ENCODE measurements at regions not wholly inside any gene's neighbourhood (a gene's known extent, or its start where the extent isn't known, plus 50 kb on each side); places are given as distances from the start of the nearest gene placed in this dataset.

GRCh38 chr1:232372431-232372830 is 257.5 kb downstream of the SIPA1L2 start:
- no peak overlapping the region for H3K27ac ChIP-seq (ENCODE audit: low read depth in 1 of 3, low read length in 2 of 3)
- H3K9me3 ChIP-seq (ENCODE audit: control insufficient read depth in 2 of 2, insufficient read depth in 1 of 2, low read depth in 1 of 2, low read length in 1 of 2), result no peaks in the 10 kb centered on the region
- no peaks in the 10 kb centered on the region for H3K36me3 ChIP-seq (ENCODE audit: control insufficient read depth in 3 of 3, insufficient read depth in 2 of 3, low read depth in 1 of 3, low read length in 3 of 3)
- H3K4me3 ChIP-seq (ENCODE audit: low read depth in 1 of 3, low read length in 3 of 3), result no peak overlapping the region
- H3K27me3 ChIP-seq (ENCODE audit: control insufficient read depth in 3 of 3, insufficient read depth in 3 of 3, low read length in 3 of 3), result peaks cover 0 to 6% (median 0%) of the 10 kb centered on the region in 3 donors
- DNase-seq (no peak), FAIRE-seq (no peak)
- WGBS, 3 donors, result 88 to 92% (median 88%) methylated on average over 13 of the region's 13 CpGs
- H3K4me1 ChIP-seq (ENCODE audit: control insufficient read depth in 3 of 3, insufficient read depth in 2 of 3, low read depth in 1 of 3, low read length in 2 of 3), result no peaks in the 10 kb centered on the region

GRCh38 chr1:232369451-232370296 is 260.3 kb downstream of the SIPA1L2 start:
- H3K36me3 ChIP-seq (ENCODE audit: control insufficient read depth in 3 of 3, insufficient read depth in 2 of 3, low read depth in 1 of 3, low read length in 3 of 3), result no peaks in the 10 kb centered on the region
- 80 to 82% (median 81%) methylated on average over 11 of the region's 11 CpGs for WGBS, 3 donors
- peaks cover 0 to 6% (median 0%) of the 10 kb centered on the region in 3 donors for H3K27me3 ChIP-seq (ENCODE audit: control insufficient read depth in 3 of 3, insufficient read depth in 3 of 3, low read length in 3 of 3)
- DNase-seq, result no peak
- H3K4me3 ChIP-seq (ENCODE audit: low read depth in 1 of 3, low read length in 3 of 3), result no peak overlapping the region
- no peaks in the 10 kb centered on the region for H3K9me3 ChIP-seq (ENCODE audit: control insufficient read depth in 2 of 2, insufficient read depth in 1 of 2, low read depth in 1 of 2, low read length in 1 of 2)
- FAIRE-seq, result no peak
- H3K4me1 ChIP-seq (ENCODE audit: control insufficient read depth in 3 of 3, insufficient read depth in 2 of 3, low read depth in 1 of 3, low read length in 2 of 3), result no peaks in the 10 kb centered on the region
- H3K27ac ChIP-seq (ENCODE audit: low read depth in 1 of 3, low read length in 2 of 3), result no peak overlapping the region

- no peaks in the 10 kb centered on the region for H3K9me3 ChIP-seq (ENCODE audit: control insufficient read depth in 2 of 2, insufficient read depth in 1 of 2, low read depth in 1 of 2, low read length in 1 of 2)
- no peak overlapping the region for H3K27ac ChIP-seq (ENCODE audit: low read depth in 1 of 3, low read length in 2 of 3)
- H3K36me3 ChIP-seq (ENCODE audit: control insufficient read depth in 3 of 3, insufficient read depth in 2 of 3, low read depth in 1 of 3, low read length in 3 of 3), result no peaks in the 10 kb centered on the region
- no peaks in the 10 kb centered on the region for H3K4me1 ChIP-seq (ENCODE audit: control insufficient read depth in 3 of 3, insufficient read depth in 2 of 3, low read depth in 1 of 3, low read length in 2 of 3)
- WGBS, 3 donors, result 84 to 87% (median 86%) methylated on average over 2 of the region's 2 CpGs
- DNase-seq (no peak), FAIRE-seq (no peak)
- peaks cover 0 to 6% (median 0%) of the 10 kb centered on the region in 3 donors for H3K27me3 ChIP-seq (ENCODE audit: control insufficient read depth in 3 of 3, insufficient read depth in 3 of 3, low read length in 3 of 3)
- H3K4me3 ChIP-seq (ENCODE audit: low read depth in 1 of 3, low read length in 3 of 3), result no peak overlapping the region
Observed at GRCh38 chr1:232368821-232369321, 261.1 kb downstream of the SIPA1L2 start.

GRCh38 chr1:232367293-232367692 is 262.6 kb downstream of the SIPA1L2 start:
- DNase-seq (no peak), FAIRE-seq (no peak)
- H3K27me3 ChIP-seq (ENCODE audit: control insufficient read depth in 3 of 3, insufficient read depth in 3 of 3, low read length in 3 of 3), result peaks cover 0 to 2% (median 0%) of the 10 kb centered on the region in 3 donors
- no peak overlapping the region for H3K4me3 ChIP-seq (ENCODE audit: low read depth in 1 of 3, low read length in 3 of 3)
- 40 to 67% (median 53%) methylated on average over 4 of the region's 4 CpGs for WGBS, 3 donors
- H3K9me3 ChIP-seq (ENCODE audit: control insufficient read depth in 2 of 2, insufficient read depth in 1 of 2, low read depth in 1 of 2, low read length in 1 of 2), result no peaks in the 10 kb centered on the region
- no peaks in the 10 kb centered on the region for H3K4me1 ChIP-seq (ENCODE audit: control insufficient read depth in 3 of 3, insufficient read depth in 2 of 3, low read depth in 1 of 3, low read length in 2 of 3)
- no peak overlapping the region for H3K27ac ChIP-seq (ENCODE audit: low read depth in 1 of 3, low read length in 2 of 3)
- no peaks in the 10 kb centered on the region for H3K36me3 ChIP-seq (ENCODE audit: control insufficient read depth in 3 of 3, insufficient read depth in 2 of 3, low read depth in 1 of 3, low read length in 3 of 3)

- Histone ChIP-seq H3K27me3 (ENCODE audit: control insufficient read depth in 3 of 3, insufficient read depth in 3 of 3, low read length in 3 of 3) (peaks cover 0 to 2% (median 0%) of the 10 kb centered on the region in 3 donors), H3K27ac (ENCODE audit: low read depth in 1 of 3, low read length in 2 of 3) (no peak overlapping the region)
- 91 to 96% (median 92%) methylated on average over 3 of the region's 3 CpGs for WGBS, 3 donors
Observed at GRCh38 chr1:232364654-232365382, 265.1 kb downstream of the SIPA1L2 start.

GRCh38 chr1:232363008-232363407 is 266.9 kb downstream of the SIPA1L2 start:
- Histone ChIP-seq H3K4me3 (ENCODE audit: low read depth in 1 of 3, low read length in 3 of 3) (no peak overlapping the region), H3K9me3 (ENCODE audit: control insufficient read depth in 2 of 2, insufficient read depth in 1 of 2, low read depth in 1 of 2, low read length in 1 of 2) (no peaks in the 10 kb centered on the region), H3K4me1 (ENCODE audit: control insufficient read depth in 3 of 3, insufficient read depth in 2 of 3, low read depth in 1 of 3, low read length in 2 of 3) (no peaks in the 10 kb centered on the region), H3K36me3 (ENCODE audit: control insufficient read depth in 3 of 3, insufficient read depth in 2 of 3, low read depth in 1 of 3, low read length in 3 of 3) (no peaks in the 10 kb centered on the region), H3K27ac (ENCODE audit: low read depth in 1 of 3, low read length in 2 of 3) (no peak overlapping the region), H3K27me3 (ENCODE audit: control insufficient read depth in 3 of 3, insufficient read depth in 3 of 3, low read length in 3 of 3) (peaks cover 0 to 12% (median 2%) of the 10 kb centered on the region in 3 donors)
- whole genome bisulfite sequencing, 3 donors, result 77 to 91% (median 86%) methylated on average over 2 of the region's 2 CpGs
- no peak for FAIRE-seq
- DNase-seq, result no peak

More at GRCh38 chr1:232364654-232365382, 265.1 kb downstream of the SIPA1L2 start:
- Histone ChIP-seq H3K36me3 (ENCODE audit: control insufficient read depth in 3 of 3, insufficient read depth in 2 of 3, low read depth in 1 of 3, low read length in 3 of 3) (no peaks in the 10 kb centered on the region), H3K4me3 (ENCODE audit: low read depth in 1 of 3, low read length in 3 of 3) (no peak overlapping the region), H3K4me1 (ENCODE audit: control insufficient read depth in 3 of 3, insufficient read depth in 2 of 3, low read depth in 1 of 3, low read length in 2 of 3) (no peaks in the 10 kb centered on the region), H3K9me3 (ENCODE audit: control insufficient read depth in 2 of 2, insufficient read depth in 1 of 2, low read depth in 1 of 2, low read length in 1 of 2) (no peaks in the 10 kb centered on the region)
- DNase-seq (no peak), FAIRE-seq (no peak)

GRCh38 chr1:232357416-232357815 is 272.5 kb downstream of the SIPA1L2 start:
- no peak for FAIRE-seq

GRCh38 chr1:232355162-232356006 is 274.5 kb downstream of the SIPA1L2 start:
- Histone ChIP-seq H3K36me3 (ENCODE audit: control insufficient read depth in 3 of 3, insufficient read depth in 2 of 3, low read depth in 1 of 3, low read length in 3 of 3) (no peaks in the 10 kb centered on the region), H3K4me1 (ENCODE audit: control insufficient read depth in 3 of 3, insufficient read depth in 2 of 3, low read depth in 1 of 3, low read length in 2 of 3) (no peaks in the 10 kb centered on the region), H3K27me3 (ENCODE audit: control insufficient read depth in 3 of 3, insufficient read depth in 3 of 3, low read length in 3 of 3) (peaks cover 0 to 17% (median 4%) of the 10 kb centered on the region in 3 donors), H3K9me3 (ENCODE audit: control insufficient read depth in 2 of 2, insufficient read depth in 1 of 2, low read depth in 1 of 2, low read length in 1 of 2) (no peaks in the 10 kb centered on the region), H3K27ac (ENCODE audit: low read depth in 1 of 3, low read length in 2 of 3) (no peak overlapping the region), H3K4me3 (ENCODE audit: low read depth in 1 of 3, low read length in 3 of 3) (no peak overlapping the region)
- FAIRE-seq (no peak), DNase-seq (peak in 1 of 2 donors; percentile 30)
- 66 to 76% (median 68%) methylated on average over 7 of the region's 7 CpGs for WGBS, 3 donors

More at GRCh38 chr1:232357416-232357815, 272.5 kb downstream of the SIPA1L2 start:
- WGBS, 3 donors, result 85 to 87% (median 86%) methylated on average over 6 of the region's 6 CpGs
- no peak for DNase-seq
- no peaks in the 10 kb centered on the region for H3K36me3 ChIP-seq (ENCODE audit: control insufficient read depth in 3 of 3, insufficient read depth in 2 of 3, low read depth in 1 of 3, low read length in 3 of 3)
- H3K4me1 ChIP-seq (ENCODE audit: control insufficient read depth in 3 of 3, insufficient read depth in 2 of 3, low read depth in 1 of 3, low read length in 2 of 3), result no peaks in the 10 kb centered on the region
- H3K27me3 ChIP-seq (ENCODE audit: control insufficient read depth in 3 of 3, insufficient read depth in 3 of 3, low read length in 3 of 3), result peaks cover 0 to 17% (median 5%) of the 10 kb centered on the region in 3 donors
- no peak overlapping the region for H3K27ac ChIP-seq (ENCODE audit: low read depth in 1 of 3, low read length in 2 of 3)
- H3K9me3 ChIP-seq (ENCODE audit: control insufficient read depth in 2 of 2, insufficient read depth in 1 of 2, low read depth in 1 of 2, low read length in 1 of 2), result no peaks in the 10 kb centered on the region
- H3K4me3 ChIP-seq (ENCODE audit: low read depth in 1 of 3, low read length in 3 of 3), result no peak overlapping the region

Measured in small intestine (tissue), 7 donors.